ENCODE measurements at regions not wholly inside any gene's neighbourhood (a gene's known extent, or its start where the extent isn't known, plus 50 kb on each side); places are given as distances from the start of the nearest gene placed in this dataset.
"Not testable (repeated sequence)": the region's sequence is repeated elsewhere in the genome, so short reads cannot be mapped to it uniquely, and the experiment has no call there.

DNA sequence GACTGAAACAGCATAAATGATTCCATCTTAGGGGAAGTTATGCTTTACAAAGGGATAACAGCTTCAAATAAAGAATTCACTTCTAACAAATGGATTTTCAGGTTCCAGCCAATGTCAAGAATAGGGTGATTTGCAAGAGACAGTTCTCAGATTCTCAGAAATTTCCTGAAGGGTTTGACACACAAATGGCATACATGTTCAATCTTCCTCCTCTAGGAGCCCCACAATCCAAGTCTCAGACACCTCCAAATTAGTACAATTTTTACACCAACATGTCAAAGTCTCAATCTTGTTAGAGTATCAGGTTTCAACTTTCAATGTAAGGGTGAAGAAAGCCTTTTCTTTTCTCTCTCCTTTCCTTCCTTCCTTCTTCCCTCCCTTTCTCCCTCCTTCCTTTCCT lies 996.6 kb downstream of the TLE1 start:
- DNase-seq (ENCODE audit: low spot score) = no peak
- intact Hi-C loops (cut with DNase I) = no loop called here
- no peak for ATAC-seq

DNA sequence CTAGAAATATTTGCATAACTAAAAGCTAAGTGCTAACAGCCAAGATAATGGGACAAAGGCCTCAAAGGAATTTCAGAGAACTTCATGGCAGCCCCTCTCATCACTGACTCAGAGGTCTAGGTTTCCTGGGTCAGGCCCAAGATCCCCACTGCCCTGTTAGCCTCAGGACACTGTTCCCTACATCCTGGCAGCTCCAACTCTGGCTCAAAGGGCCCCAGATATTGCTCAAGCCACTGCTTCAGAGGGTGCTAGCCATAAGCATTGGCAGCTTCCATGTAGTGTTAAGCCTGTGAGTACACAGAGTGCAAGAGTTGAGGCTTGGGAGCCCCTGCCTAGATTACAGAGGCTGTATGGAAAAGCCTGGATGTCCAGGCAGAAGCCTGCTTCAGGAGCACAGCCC lies 998.1 kb downstream of the TLE1 start:
- intact Hi-C loops (cut with DNase I) = no loop called here
- ATAC-seq (no peak), DNase-seq (ENCODE audit: low spot score) (no peak)

DNA sequence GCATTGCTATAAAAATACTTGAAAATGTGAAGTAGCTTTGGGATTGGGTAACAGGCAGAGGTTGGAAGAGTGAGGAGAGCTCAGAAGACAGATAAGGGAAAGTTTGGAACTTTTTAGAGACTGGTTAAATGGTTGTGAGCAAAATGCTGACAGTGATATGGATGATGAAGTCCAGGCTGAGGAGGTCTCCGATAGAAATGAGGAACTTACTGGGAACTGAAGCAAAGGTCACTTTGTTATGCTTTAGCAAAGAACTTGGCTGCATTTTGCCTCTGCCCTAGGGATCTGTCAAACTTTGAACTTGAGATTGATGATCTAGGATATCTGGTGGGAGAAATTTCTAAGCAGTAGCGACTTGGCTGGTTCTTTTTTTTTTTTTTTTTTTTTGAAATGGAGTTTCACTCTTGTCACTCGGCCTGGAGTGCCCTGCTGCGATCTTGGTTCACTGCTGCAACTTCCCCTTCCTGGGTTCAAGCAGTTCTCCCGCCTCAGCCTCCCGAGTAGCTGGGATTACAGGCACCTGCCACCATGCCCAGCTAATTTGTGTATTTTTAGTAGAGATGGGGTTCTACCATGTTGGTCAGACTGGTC lies 998.9 kb downstream of the TLE1 start:
- intact Hi-C loops (cut with DNase I) = no loop called here
- no peak for ATAC-seq
- no peak for DNase-seq (ENCODE audit: low spot score)

GRCh38 chr9:80679916-80680315 lies 1009.4 kb downstream of the TLE1 start:
- intact Hi-C loops (cut with DNase I) = no loop called here
- no peak for DNase-seq (ENCODE audit: low spot score)
- ATAC-seq = no peak

DNA sequence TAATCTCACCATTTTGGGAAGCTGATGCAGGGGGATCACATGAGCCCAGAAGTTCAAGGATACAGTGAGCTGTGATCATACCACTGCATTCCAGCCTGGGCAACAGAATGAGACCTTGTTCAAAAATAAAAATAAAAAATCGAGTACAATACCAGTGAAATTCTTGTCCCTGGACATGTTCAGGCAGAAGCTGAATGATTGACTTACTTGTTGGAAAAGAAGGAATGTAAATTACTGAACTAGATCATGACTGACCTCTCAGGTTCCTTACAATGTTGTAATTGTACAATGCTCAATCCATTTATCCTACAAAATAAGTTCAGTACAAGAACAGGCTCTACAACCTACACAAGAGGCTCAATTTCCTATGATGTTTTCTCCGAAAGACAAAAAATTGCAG lies 1010.4 kb downstream of the TLE1 start:
- no peak for DNase-seq (ENCODE audit: low spot score)
- ATAC-seq = no peak
- intact Hi-C loops (cut with DNase I) = no loop called here

DNA sequence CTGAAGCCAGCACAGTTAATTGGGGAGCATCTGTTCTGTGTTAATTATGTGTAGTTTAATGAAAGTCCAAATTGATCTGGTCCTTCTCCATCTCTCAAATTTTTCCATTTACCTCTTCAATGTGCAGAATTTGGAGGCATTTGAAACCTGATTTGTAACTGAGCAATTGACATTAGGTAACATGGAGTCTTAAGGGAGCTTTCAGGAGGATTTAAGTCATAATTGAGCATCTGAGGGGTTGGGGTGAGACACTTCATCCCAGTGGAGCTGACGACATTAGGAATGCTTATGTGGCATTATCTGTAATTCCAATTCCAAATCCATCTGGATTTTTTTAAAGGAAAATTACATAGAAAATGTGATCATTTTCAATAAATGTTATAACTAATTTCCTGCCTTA lies 1015.9 kb downstream of the TLE1 start:
- intact Hi-C loops (cut with DNase I) = no loop called here
- ATAC-seq (no peak), DNase-seq (ENCODE audit: low spot score) (no peak)

- no peak for DNase-seq (ENCODE audit: low spot score)
- no peak for ATAC-seq
- intact Hi-C loops (cut with DNase I) = no loop called here
These were observed 1023.9 kb downstream of the TLE1 start for GRCh38 chr9:80665479-80665878.

DNA sequence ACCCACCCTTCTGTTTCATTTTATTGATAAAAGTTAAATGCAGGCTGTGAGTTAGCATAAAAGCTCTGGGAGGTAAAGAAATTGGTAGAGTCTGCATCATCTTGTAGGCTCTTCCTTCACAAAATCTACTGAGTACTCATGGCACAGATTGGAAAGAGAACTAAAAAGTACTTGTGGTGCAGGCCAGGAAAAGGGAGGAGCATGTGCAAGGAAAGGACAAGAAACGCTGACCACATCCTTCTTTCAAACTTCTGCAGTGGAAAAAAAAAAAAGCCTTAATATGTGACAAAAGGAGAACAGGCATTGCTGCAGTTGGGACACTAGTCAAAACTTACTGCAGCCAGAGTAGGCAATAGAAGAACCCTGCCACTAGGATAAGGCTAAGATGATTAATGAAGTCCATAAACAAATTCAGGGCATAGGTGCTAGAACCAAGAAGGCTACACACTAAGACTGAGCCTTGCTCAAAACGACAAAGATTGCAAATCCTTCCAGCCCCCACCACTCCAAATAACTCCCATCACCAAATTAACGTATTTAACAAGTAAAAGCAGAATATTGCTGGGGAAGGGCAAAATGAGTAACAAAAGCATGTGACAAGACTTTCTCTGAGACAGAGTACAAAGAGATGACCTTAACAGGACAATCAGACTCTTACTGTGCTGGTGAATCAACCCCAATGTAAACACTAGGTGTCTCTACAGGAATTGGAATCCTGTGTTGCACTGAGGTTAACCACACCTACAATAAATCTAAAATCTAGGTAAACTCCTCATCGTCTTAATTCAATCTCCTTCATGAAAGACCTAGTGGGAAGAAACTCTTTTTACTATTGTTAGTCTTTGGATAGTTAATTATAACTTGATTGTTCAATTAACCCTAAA lies 1024.8 kb downstream of the TLE1 start:
- intact Hi-C loops (cut with DNase I) = no loop called here
- ATAC-seq (peak; percentile 49), DNase-seq (ENCODE audit: low spot score) (no peak)

DNA sequence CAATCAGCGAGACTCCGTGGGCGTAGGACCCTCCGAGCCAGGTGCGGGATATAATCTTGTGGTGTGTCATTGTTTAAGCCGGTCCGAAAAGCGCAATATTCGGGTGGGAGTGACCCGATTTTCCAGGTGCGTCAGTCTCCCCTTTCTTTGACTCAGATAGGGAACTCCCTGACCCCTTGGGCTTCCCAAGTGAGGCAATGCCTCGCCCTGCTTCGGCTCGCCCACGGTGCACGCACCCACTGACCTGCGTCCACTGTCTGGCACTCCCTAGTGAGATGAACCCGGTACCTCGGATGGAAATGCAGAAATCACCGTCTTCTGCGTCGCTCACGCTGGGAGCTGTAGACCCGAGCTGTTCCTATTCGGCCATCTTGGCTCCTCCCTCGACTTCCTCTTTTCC lies 1029.6 kb downstream of the TLE1 start:
- DNase-seq (ENCODE audit: low spot score); ATAC-seq; intact Hi-C loops (cut with DNase I): not testable (repeated sequence)

DNA sequence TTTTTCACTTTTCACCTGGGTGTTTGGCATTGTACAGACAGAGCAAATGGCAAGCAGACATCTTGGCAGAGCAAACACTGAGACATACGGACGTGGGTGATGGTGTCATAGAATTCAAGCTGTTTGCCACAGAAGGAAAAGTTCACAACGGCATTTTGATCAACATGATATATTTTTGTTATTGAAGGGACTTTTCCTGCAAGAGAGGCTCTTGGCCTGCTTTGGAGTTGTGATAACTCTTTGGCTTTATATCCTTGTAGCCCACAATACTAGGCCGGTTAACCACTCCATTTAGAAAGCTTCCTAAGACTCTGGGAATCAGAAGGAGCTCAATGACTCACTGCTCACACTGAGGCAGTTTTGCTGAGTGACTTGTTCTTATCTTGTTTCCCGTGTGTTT lies 1038.3 kb downstream of the TLE1 start:
- no peak for ATAC-seq

GRCh38 chr9:80649496-80649895 lies 1039.9 kb downstream of the TLE1 start:
- DNase-seq (ENCODE audit: low spot score) (no peak), ATAC-seq (peak; percentile 34)
- intact Hi-C loops (cut with DNase I) = no loop called here

More for the DNA sequence above, 1038.3 kb downstream of the TLE1 start:
- no peak for DNase-seq (ENCODE audit: low spot score)
- intact Hi-C loops (cut with DNase I) = no loop called here

DNA sequence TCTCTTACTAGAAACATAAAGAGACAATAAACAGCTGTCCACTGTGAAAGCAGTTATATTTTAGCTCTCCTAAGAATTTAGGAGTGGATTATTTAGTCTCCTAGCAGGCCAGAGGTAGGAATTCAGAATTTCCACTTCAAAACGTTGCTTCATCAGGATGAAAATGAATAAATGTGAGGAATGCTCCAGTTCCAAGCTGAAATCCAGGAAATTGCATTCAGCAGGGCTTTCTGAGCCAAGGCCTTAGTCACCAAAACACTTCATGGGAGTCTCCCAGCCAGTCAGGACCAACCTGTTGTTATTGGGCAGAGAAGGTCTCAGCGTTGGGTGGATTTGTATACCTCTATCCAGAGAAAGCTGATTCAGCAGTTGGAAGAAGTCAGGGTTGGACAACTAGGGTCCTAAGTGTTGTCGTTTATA lies 1040.3 kb downstream of the TLE1 start:
- intact Hi-C loops (cut with DNase I) = no loop called here
- DNase-seq (ENCODE audit: low spot score) = no peak
- peak; percentile 86 for ATAC-seq

GRCh38 chr9:80648336-80648735 lies 1041.0 kb downstream of the TLE1 start:
- ATAC-seq = no peak
- intact Hi-C loops (cut with DNase I) = no loop called here
- no peak for DNase-seq (ENCODE audit: low spot score)

GRCh38 chr9:80646211-80646610 lies 1043.1 kb downstream of the TLE1 start:
- DNase-seq (ENCODE audit: low spot score) (no peak), ATAC-seq (no peak)
- intact Hi-C loops (cut with DNase I) = no loop called here

GRCh38 chr9:80644044-80644443 lies 1045.3 kb downstream of the TLE1 start:
- DNase-seq (ENCODE audit: low spot score) = no peak
- intact Hi-C loops (cut with DNase I) = no loop called here
- ATAC-seq = no peak

DNA sequence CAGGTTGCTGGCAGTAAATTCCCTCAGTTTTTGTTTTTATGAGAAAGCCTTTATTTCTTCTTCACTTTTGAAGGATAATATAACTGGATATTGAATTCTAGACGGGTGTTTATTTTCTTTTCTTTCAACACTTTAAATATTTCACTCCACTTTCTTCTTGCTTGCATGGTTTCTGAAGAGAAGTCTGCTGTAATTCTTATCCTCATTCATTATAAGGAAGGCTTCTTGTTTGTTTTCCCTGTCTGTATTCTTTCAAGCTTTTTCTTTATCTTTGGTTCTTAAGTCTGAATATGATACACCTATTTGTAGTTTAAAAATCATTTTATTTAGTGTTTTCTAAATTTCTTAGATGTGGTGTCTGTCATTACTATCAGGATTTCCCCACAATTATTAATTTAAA lies 1054.3 kb downstream of the TLE1 start:
- ATAC-seq (no peak), DNase-seq (ENCODE audit: low spot score) (no peak)
- intact Hi-C loops (cut with DNase I) = no loop called here

DNA sequence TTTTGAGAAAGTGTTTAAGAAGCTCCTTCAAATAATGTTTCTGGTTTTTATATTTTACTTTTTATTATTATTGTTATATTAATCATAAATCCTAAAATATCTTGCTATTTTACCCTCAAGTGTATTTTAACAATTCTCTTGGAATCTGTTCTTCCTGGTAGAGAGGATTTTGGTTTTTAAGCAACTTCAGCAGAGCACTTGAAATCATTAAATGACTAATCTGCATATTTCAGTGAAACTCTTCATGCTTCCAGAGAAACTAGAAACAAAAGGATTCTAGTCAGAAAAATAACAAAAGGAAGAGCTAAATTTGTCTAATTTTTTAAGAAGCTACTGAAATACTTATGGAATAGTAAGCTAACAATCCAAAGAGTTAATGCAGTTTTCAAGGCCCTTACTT lies 1057.3 kb downstream of the TLE1 start:
- ATAC-seq = no peak
- DNase-seq (ENCODE audit: low spot score) = no peak
- intact Hi-C loops (cut with DNase I) = no loop called here

DNA sequence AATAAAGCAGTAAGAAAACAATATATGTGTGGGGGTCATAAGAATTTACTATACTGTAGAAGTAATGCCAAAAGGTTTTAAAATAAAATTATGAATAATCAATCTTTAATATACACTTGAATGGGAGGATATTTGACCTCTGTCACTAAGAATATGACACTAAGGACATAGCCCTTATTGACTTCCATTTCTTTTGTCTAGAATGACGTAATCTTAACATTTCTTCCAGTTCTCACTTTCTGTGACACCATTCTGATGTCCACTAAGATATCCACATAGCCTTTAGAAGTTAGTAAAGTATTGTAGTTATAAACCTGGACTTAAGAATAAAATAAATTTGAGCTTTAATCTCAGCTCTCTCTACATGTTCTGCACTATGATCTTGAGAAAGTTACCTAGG lies 1050.7 kb downstream of the TLE4 start:
- DNase-seq (ENCODE audit: low spot score) = no peak
- ATAC-seq = no peak
- intact Hi-C loops (cut with DNase I) = no loop called here

- ATAC-seq = no peak
These were observed 1047.6 kb downstream of the TLE4 start for GRCh38 chr9:80619356-80619755.

DNA sequence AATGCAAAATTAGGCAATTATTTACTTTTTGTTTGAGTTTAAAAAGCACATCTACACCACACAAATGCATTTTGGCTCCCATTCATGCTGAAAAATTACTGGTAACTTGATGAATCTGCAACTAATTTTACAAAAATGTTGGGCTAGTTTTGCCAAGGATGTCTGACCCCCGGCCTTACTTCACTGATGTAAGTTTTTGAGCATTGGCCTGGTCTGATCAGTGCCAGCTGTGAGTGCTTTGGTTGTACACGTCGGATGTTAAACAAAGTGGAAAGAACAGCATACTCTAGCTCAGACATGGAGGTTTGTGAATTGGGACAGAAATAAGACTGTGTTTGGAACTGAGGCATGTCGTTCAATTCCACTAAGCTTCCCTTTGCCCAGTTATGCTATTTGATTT lies 1044.2 kb downstream of the TLE4 start:
- intact Hi-C loops (cut with DNase I) = no loop called here
- ATAC-seq (no peak), DNase-seq (ENCODE audit: low spot score) (no peak)

More at GRCh38 chr9:80619356-80619755, 1047.6 kb downstream of the TLE4 start:
- DNase-seq (ENCODE audit: low spot score) = no peak
- intact Hi-C loops (cut with DNase I) = no loop called here

DNA sequence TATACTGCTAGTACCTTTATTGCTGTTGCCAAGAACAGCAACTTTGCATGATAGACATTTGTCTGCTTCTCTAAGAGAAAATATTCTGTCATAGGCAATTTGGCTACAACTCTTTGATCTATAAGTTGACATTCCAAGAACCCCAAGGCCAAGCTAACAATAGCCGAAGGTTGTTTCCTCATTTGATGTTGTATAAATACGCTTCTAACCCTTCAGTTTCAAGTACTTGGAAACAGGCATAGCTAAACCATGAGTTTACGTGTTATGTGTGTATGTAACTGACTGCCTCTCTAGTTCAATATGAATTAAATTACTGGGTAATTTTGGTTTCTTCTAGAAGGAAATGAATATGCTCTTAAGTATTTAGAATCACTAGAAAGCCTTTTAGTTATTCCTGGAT lies 1034.0 kb downstream of the TLE4 start:
- no peak for ATAC-seq
- intact Hi-C loops (cut with DNase I) = no loop called here

More for the DNA sequence above, 1034.0 kb downstream of the TLE4 start:
- DNase-seq (ENCODE audit: low spot score) = no peak
